ENCODE measurements at regions not wholly inside any gene's neighbourhood (a gene's known extent, or its start where the extent isn't known, plus 50 kb on each side); places are given as distances from the start of the nearest gene placed in this dataset.
A peak's percentile ranks its signal among the peaks of the same experiment; 100 is the strongest.
"Not testable (repeated sequence)": the region's sequence is repeated elsewhere in the genome, so short reads cannot be mapped to it uniquely, and the experiment has no call there.

GRCh38 chr9:63813391-63814021 is 1471.5 kb downstream of the FOXD4L5 start:
- H3K79me2 ChIP-seq (ENCODE audit: insufficient read depth, low read length); H4K5ac ChIP-seq (ENCODE audit: insufficient read length, low read depth, low read length); H3K56ac ChIP-seq (ENCODE audit: insufficient read length, low read depth, low read length); H2BK20ac ChIP-seq (ENCODE audit: low read depth, low read length, poor library complexity, severe bottlenecking); H2BK120ac ChIP-seq (ENCODE audit: low read depth, low read length, poor library complexity, severe bottlenecking); H2BK5ac ChIP-seq (ENCODE audit: insufficient read length, low read length); H2BK12ac ChIP-seq (ENCODE audit: insufficient read length, low read depth, low read length); H3K4me1 ChIP-seq (ENCODE audit: insufficient read depth, low read length); H3K4me2 ChIP-seq (ENCODE audit: insufficient read depth, insufficient read length, low read length); H4K8ac ChIP-seq (replicated peaks; ENCODE audit: insufficient read length, low read depth, low read length); H2AFZ ChIP-seq (ENCODE audit: low read length); H4K91ac ChIP-seq (ENCODE audit: insufficient read length, low read depth, low read length); H3K27ac ChIP-seq (ENCODE audit: insufficient read length, low read depth, low read length); H3K23me2 ChIP-seq (ENCODE audit: insufficient read length, low read depth, low read length, poor library complexity, severe bottlenecking); H3K4ac ChIP-seq (ENCODE audit: low read depth, low read length); H3K18ac ChIP-seq (ENCODE audit: insufficient read length, low read depth, low read length); DNase-seq; H3K79me1 ChIP-seq (ENCODE audit: insufficient read depth, low read depth, low read length, poor library complexity, severe bottlenecking); H2AK5ac ChIP-seq (ENCODE audit: insufficient read length, low read length); H4K20me1 ChIP-seq (ENCODE audit: control insufficient read depth, insufficient read depth, insufficient read length); H2BK15ac ChIP-seq (ENCODE audit: low read depth, low read length); H3K27ac Mint-ChIP-seq; H3K14ac ChIP-seq (ENCODE audit: insufficient read depth, low read length); H3T11ph ChIP-seq (ENCODE audit: low read length); H3K9ac ChIP-seq (ENCODE audit: extremely low read depth, insufficient read length, low read length); H3K23ac ChIP-seq (ENCODE audit: insufficient read length, low read depth, low read length): not testable (repeated sequence)
- Histone ChIP-seq H3K9me3 (ENCODE audit: control insufficient read depth, low read depth, low read length) (peaks cover 22% of the 10 kb centered on the region), H3K27me3 (ENCODE audit: insufficient read depth, low read length) (peaks cover 14% of the 10 kb centered on the region; the same call in 1 of the 2 replicates)
- Mint-ChIP-seq H3K4me1 (peaks cover 10 to 13% of the 10 kb centered on the region in 2 experiments), H3K4me3 (peak overlapping the region; percentile 36 to 46; a peak in 1 of 5 replicates), H3K36me3 (ENCODE audit: insufficient read depth in 1 of 3, low read depth in 3 of 3) (peaks cover 13 to 27% (median 17%) of the 10 kb centered on the region in 3 experiments; a peak in 6 of 7 replicates), H3K9me3 (peaks cover 72 to 85% of the 10 kb centered on the region in 2 experiments), H3K27me3 (ENCODE audit: low read depth) (peaks cover 36% of the 10 kb centered on the region)
- no CpG with 5 or more reads among the region's 39 CpGs for WGBS (ENCODE audit: extremely low coverage, insufficient read length, low lambda C conversion rate)

GRCh38 chr9:63812822-63813221 is 1472.2 kb downstream of the FOXD4L5 start:
- not testable (repeated sequence) for H3K79me1 ChIP-seq (ENCODE audit: insufficient read depth, low read depth, low read length, poor library complexity, severe bottlenecking); H2BK5ac ChIP-seq (ENCODE audit: insufficient read length, low read length); H4K20me1 ChIP-seq (ENCODE audit: control insufficient read depth, insufficient read depth, insufficient read length); H3K79me2 ChIP-seq (ENCODE audit: insufficient read depth, low read length); H2BK20ac ChIP-seq (ENCODE audit: low read depth, low read length, poor library complexity, severe bottlenecking); H3K4me3 Mint-ChIP-seq; H3K56ac ChIP-seq (ENCODE audit: insufficient read length, low read depth, low read length); H3K27ac ChIP-seq (ENCODE audit: insufficient read length, low read depth, low read length); H2AK5ac ChIP-seq (ENCODE audit: insufficient read length, low read length); H3K14ac ChIP-seq (ENCODE audit: insufficient read depth, low read length); H4K5ac ChIP-seq (ENCODE audit: insufficient read length, low read depth, low read length); H4K8ac ChIP-seq (replicated peaks; ENCODE audit: insufficient read length, low read depth, low read length); DNase-seq; H2AFZ ChIP-seq (ENCODE audit: low read length); H3K18ac ChIP-seq (ENCODE audit: insufficient read length, low read depth, low read length); H4K91ac ChIP-seq (ENCODE audit: insufficient read length, low read depth, low read length); H2BK120ac ChIP-seq (ENCODE audit: low read depth, low read length, poor library complexity, severe bottlenecking); H3T11ph ChIP-seq (ENCODE audit: low read length); H3K9ac ChIP-seq (ENCODE audit: extremely low read depth, insufficient read length, low read length); H3K27ac Mint-ChIP-seq; H3K4ac ChIP-seq (ENCODE audit: low read depth, low read length); H3K4me2 ChIP-seq (ENCODE audit: insufficient read depth, insufficient read length, low read length); H3K4me1 ChIP-seq (ENCODE audit: insufficient read depth, low read length); H3K23me2 ChIP-seq (ENCODE audit: insufficient read length, low read depth, low read length, poor library complexity, severe bottlenecking); H2BK12ac ChIP-seq (ENCODE audit: insufficient read length, low read depth, low read length); H2BK15ac ChIP-seq (ENCODE audit: low read depth, low read length); H3K23ac ChIP-seq (ENCODE audit: insufficient read length, low read depth, low read length)
- Mint-ChIP-seq H3K4me1 (peaks cover 7 to 11% of the 10 kb centered on the region in 2 experiments), H3K9me3 (peaks cover 70 to 83% of the 10 kb centered on the region in 2 experiments), H3K27me3 (ENCODE audit: low read depth) (peaks cover 30% of the 10 kb centered on the region), H3K36me3 (ENCODE audit: insufficient read depth in 1 of 3, low read depth in 3 of 3) (peaks cover 12 to 23% (median 13%) of the 10 kb centered on the region in 3 experiments; a peak in 6 of 7 replicates)
- no CpG with 5 or more reads among the region's 34 CpGs for WGBS (ENCODE audit: extremely low coverage, insufficient read length, low lambda C conversion rate)
- peaks cover 20% of the 10 kb centered on the region for H3K9me3 ChIP-seq (ENCODE audit: control insufficient read depth, low read depth, low read length)
- peaks cover 11% of the 10 kb centered on the region; the same call in 1 of the 2 replicates for H3K27me3 ChIP-seq (ENCODE audit: insufficient read depth, low read length)
